ENCODE measurements at regions not wholly inside any gene's neighbourhood (a gene's known extent, or its start where the extent isn't known, plus 50 kb on each side); places are given as distances from the start of the nearest gene placed in this dataset.

GRCh38 chr10:61067671-61068336 lies 123.8 kb upstream of the RHOBTB1 start:
- Histone ChIP-seq H3K27me3 (no peaks in the 10 kb centered on the region), H3K36me3 (no peaks in the 10 kb centered on the region), H3K9me3 (no peaks in the 10 kb centered on the region), H3K27ac (no peak overlapping the region), H3K4me3 (no peak overlapping the region), H3K4me1 (no peaks in the 10 kb centered on the region)
- ATAC-seq (no peak), DNase-seq (no peak)
- TF ChIP-seq CTCF (IDR thresholded peaks at IDR 0.05) = no peak
- intact Hi-C loops (cut with DNase I) = no loop called here

- no peaks in the 10 kb centered on the region for H3K9me3 ChIP-seq
- no peaks in the 10 kb centered on the region for H3K27me3 ChIP-seq
- intact Hi-C loops (cut with DNase I) = no loop called here
- no peak for DNase-seq
- TF ChIP-seq CTCF (IDR thresholded peaks at IDR 0.05) = no peak
- no peak overlapping the region for H3K4me3 ChIP-seq
- H3K36me3 ChIP-seq = no peaks in the 10 kb centered on the region
- no peaks in the 10 kb centered on the region for H3K4me1 ChIP-seq
- H3K27ac ChIP-seq = no peak overlapping the region
- no peak for ATAC-seq
Observed at GRCh38 chr10:61066661-61067344, 122.8 kb upstream of the RHOBTB1 start.

GRCh38 chr10:61065051-61065450 lies 121.1 kb upstream of the RHOBTB1 start:
- ATAC-seq = no peak
- H3K27ac ChIP-seq = no peak overlapping the region
- no peaks in the 10 kb centered on the region for H3K36me3 ChIP-seq
- intact Hi-C loops (cut with DNase I) = no loop called here
- no peaks in the 10 kb centered on the region for H3K27me3 ChIP-seq
- no peaks in the 10 kb centered on the region for H3K4me1 ChIP-seq
- H3K9me3 ChIP-seq = no peaks in the 10 kb centered on the region
- H3K4me3 ChIP-seq = no peak overlapping the region
- no peak for DNase-seq
- no peak for TF ChIP-seq CTCF (IDR thresholded peaks at IDR 0.05)

- H3K4me1 ChIP-seq = no peaks in the 10 kb centered on the region
Observed at GRCh38 chr10:61064356-61064755, 120.4 kb upstream of the RHOBTB1 start.

More at GRCh38 chr10:61064356-61064755, 120.4 kb upstream of the RHOBTB1 start:
- ATAC-seq (no peak), DNase-seq (no peak)
- Histone ChIP-seq H3K36me3 (no peaks in the 10 kb centered on the region), H3K27ac (no peak overlapping the region), H3K9me3 (no peaks in the 10 kb centered on the region), H3K4me3 (no peak overlapping the region), H3K27me3 (no peaks in the 10 kb centered on the region)
- intact Hi-C loops (cut with DNase I) = no loop called here
- TF ChIP-seq CTCF (IDR thresholded peaks at IDR 0.05) = no peak

Measured in left lung (tissue), 4 donors.